ENCODE measurements at regions not wholly inside any gene's neighbourhood (a gene's known extent, or its start where the extent isn't known, plus 50 kb on each side); places are given as distances from the start of the nearest gene placed in this dataset.

GRCh38 chr13:108127406-108127805 is 87.9 kb downstream of the LIG4 start:
- in situ Hi-C loops (cut with HindIII; ENCODE audit: low sequenced_read_pairs), result no loop called here
- TF ChIP-seq, protein P1, sequence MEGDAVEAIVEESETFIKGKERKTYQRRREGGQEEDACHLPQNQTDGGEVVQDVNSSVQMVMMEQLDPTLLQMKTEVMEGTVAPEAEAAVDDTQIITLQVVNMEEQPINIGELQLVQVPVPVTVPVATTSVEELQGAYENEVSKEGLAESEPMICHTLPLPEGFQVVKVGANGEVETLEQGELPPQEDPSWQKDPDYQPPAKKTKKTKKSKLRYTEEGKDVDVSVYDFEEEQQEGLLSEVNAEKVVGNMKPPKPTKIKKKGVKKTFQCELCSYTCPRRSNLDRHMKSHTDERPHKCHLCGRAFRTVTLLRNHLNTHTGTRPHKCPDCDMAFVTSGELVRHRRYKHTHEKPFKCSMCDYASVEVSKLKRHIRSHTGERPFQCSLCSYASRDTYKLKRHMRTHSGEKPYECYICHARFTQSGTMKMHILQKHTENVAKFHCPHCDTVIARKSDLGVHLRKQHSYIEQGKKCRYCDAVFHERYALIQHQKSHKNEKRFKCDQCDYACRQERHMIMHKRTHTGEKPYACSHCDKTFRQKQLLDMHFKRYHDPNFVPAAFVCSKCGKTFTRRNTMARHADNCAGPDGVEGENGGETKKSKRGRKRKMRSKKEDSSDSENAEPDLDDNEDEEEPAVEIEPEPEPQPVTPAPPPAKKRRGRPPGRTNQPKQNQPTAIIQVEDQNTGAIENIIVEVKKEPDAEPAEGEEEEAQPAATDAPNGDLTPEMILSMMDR (IDR thresholded peaks at IDR 0.05; ENCODE audit: low read depth, low read length, missing control alignments), result no peak
- DNase-seq (ENCODE audit: low read depth), result no peak
- no peak overlapping the region for H3K4me3 ChIP-seq (ENCODE audit: low read depth, low read length)

- TF ChIP-seq, protein P1 (IDR thresholded peaks at IDR 0.05; ENCODE audit: low read depth, low read length, missing control alignments), result no peak
- in situ Hi-C loops (cut with HindIII; ENCODE audit: low sequenced_read_pairs), result no loop called here
- no peak overlapping the region for H3K4me3 ChIP-seq (ENCODE audit: low read depth, low read length)
- DNase-seq (ENCODE audit: low read depth), result no peak
Observed at GRCh38 chr13:108126056-108126455, 89.3 kb downstream of the LIG4 start.

GRCh38 chr13:108121406-108121805 is 93.9 kb downstream of the LIG4 start:
- TF ChIP-seq, protein P1 (IDR thresholded peaks at IDR 0.05; ENCODE audit: low read depth, low read length, missing control alignments), result no peak
- no peak for DNase-seq (ENCODE audit: low read depth)
- in situ Hi-C loops (cut with HindIII; ENCODE audit: low sequenced_read_pairs), result no loop called here
- no peak overlapping the region for H3K4me3 ChIP-seq (ENCODE audit: low read depth, low read length)

DNA sequence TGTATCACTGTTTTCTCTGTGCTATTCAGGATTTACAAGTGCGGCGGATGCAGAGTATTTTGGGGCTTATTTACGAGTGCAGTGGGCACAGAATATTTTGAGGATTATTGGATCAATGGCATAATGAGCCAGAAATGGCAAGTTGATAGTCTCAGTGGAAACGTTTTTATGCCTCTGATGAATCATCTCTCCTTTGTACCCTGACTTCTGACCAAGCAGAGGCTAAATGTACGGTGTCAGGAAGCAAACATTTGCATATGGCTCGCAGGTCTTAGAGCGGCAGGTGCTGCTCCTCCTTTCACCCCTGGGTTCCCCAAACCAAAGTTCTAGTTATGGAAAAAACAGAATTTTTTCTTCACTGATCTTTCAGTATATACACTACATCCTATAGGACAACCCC is 94.5 kb downstream of the LIG4 start:
- no peak for DNase-seq (ENCODE audit: low read depth)
- TF ChIP-seq, protein P1 (IDR thresholded peaks at IDR 0.05; ENCODE audit: low read depth, low read length, missing control alignments), result no peak
- in situ Hi-C loops (cut with HindIII; ENCODE audit: low sequenced_read_pairs), result no loop called here
- H3K4me3 ChIP-seq (ENCODE audit: low read depth, low read length), result peak overlapping the region; percentile 35

DNA sequence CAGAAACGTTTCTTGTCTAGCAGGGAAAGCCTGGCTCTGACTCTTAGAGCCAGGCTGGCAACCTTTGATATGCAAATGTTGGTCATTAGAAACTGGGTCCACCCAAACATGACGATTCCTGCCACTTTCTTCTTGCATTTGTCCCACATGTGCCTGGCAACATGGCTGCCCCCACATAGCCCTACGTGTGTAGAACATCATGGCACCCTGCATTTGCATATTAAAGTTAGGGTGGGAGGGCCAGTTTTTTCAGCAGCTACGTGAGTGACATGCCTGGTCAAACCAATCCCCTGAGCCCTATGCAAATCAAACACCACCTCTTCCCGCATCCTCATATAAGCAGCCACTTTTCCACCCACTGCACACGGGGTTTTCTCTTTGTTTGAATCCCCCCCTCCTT is 95.0 kb downstream of the LIG4 start:
- TF ChIP-seq, protein P1 (IDR thresholded peaks at IDR 0.05; ENCODE audit: low read depth, low read length, missing control alignments), result no peak
- peak; percentile 28 for DNase-seq (ENCODE audit: low read depth)
- H3K4me3 ChIP-seq (ENCODE audit: low read depth, low read length), result peak overlapping the region; percentile 35
- in situ Hi-C loops (cut with HindIII; ENCODE audit: low sequenced_read_pairs), result no loop called here

GRCh38 chr13:108115738-108116137 is 99.6 kb downstream of the LIG4 start:
- DNase-seq (ENCODE audit: low read depth), result no peak
- in situ Hi-C loops (cut with HindIII; ENCODE audit: low sequenced_read_pairs), result no loop called here
- H3K4me3 ChIP-seq (ENCODE audit: low read depth, low read length), result no peak overlapping the region
- TF ChIP-seq, protein P1 (IDR thresholded peaks at IDR 0.05; ENCODE audit: low read depth, low read length, missing control alignments), result no peak

DNA sequence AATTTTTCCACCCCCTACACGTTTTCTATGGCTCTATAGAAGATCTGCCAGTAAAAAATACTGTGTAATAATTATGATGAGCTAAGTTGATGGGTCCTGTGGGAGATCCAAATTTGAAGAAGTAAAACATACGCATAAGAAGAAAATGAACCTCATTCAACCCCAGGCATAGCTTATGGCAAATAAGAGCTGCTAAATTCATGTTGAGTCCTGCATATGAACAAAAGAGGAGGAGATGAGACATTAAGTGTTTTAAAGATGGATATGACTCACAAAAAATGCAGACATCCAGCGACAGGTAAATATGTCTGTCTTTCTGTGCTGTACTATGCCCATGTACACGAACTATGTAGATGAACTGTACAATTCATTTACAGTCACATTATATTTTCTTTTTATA is 101.9 kb downstream of the LIG4 start:
- in situ Hi-C loops (cut with HindIII; ENCODE audit: low sequenced_read_pairs), result no loop called here
- no peak overlapping the region for H3K4me3 ChIP-seq (ENCODE audit: low read depth, low read length)
- no peak for DNase-seq (ENCODE audit: low read depth)
- TF ChIP-seq, protein P1 (IDR thresholded peaks at IDR 0.05; ENCODE audit: low read depth, low read length, missing control alignments), result no peak

All from astrocyte of the cerebellum (primary cell).